ENCODE measurements at regions not wholly inside any gene's neighbourhood (a gene's known extent, or its start where the extent isn't known, plus 50 kb on each side); places are given as distances from the start of the nearest gene placed in this dataset.

- Histone ChIP-seq H3K27ac (ENCODE audit: extremely low read depth, low read depth, low read length) (no peak overlapping the region), H3K36me3 (ENCODE audit: control insufficient read depth in 2 of 2, insufficient read depth in 1 of 2, low read length in 2 of 2) (no peaks in the 10 kb centered on the region), H3K4me1 (ENCODE audit: control insufficient read depth, insufficient read depth, low read length) (no peaks in the 10 kb centered on the region), H3K9me3 (ENCODE audit: control insufficient read depth, insufficient read depth, low read depth, low read length) (no peaks in the 10 kb centered on the region), H3K4me3 (ENCODE audit: low read depth, low read length) (no peak overlapping the region)
- ChIA-PET CTCF (no interaction called here), POLR2A (interaction anchor here (0.6 kb wide), 1 partner anchor 26 kb away, joined by 3 read pairs; no protein-coding TSS in a partner anchor)
- TF ChIP-seq ZXDB (tag by site-specific recombination; IDR thresholded peaks at IDR 0.05): no peak
- TF ChIP-seq ZNF768 (tag by site-specific recombination; IDR thresholded peaks at IDR 0.05): no peak
- TF ChIP-seq, protein P1, sequence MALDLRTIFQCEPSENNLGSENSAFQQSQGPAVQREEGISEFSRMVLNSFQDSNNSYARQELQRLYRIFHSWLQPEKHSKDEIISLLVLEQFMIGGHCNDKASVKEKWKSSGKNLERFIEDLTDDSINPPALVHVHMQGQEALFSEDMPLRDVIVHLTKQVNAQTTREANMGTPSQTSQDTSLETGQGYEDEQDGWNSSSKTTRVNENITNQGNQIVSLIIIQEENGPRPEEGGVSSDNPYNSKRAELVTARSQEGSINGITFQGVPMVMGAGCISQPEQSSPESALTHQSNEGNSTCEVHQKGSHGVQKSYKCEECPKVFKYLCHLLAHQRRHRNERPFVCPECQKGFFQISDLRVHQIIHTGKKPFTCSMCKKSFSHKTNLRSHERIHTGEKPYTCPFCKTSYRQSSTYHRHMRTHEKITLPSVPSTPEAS (tag by site-specific recombination; IDR thresholded peaks at IDR 0.05): no peak
- TF ChIP-seq ZNF791 (tag by site-specific recombination; IDR thresholded peaks at IDR 0.05): no peak
- TF ChIP-seq ZNF214 (tag by site-specific recombination; IDR thresholded peaks at IDR 0.05; ENCODE audit: borderline replicate concordance): no peak
- TF ChIP-seq ZNF792 (tag by site-specific recombination; IDR thresholded peaks at IDR 0.05): no peak
- TF ChIP-seq ZNF654 (tag by site-specific recombination; IDR thresholded peaks at IDR 0.05; ENCODE audit: low read depth): no peak
Observed at GRCh38 chr7:21353388-21353780, 74.5 kb upstream of the SP4 start.

GRCh38 chr7:21354284-21354683 is 73.6 kb upstream of the SP4 start:
- Histone ChIP-seq H3K27ac (ENCODE audit: extremely low read depth, low read depth, low read length) (no peak overlapping the region), H3K36me3 (ENCODE audit: control insufficient read depth in 2 of 2, insufficient read depth in 1 of 2, low read length in 2 of 2) (no peaks in the 10 kb centered on the region), H3K4me3 (ENCODE audit: low read depth, low read length) (no peak overlapping the region), H3K9me3 (ENCODE audit: control insufficient read depth, insufficient read depth, low read depth, low read length) (no peaks in the 10 kb centered on the region), H3K4me1 (ENCODE audit: control insufficient read depth, insufficient read depth, low read length) (0 out of 2 replicates have a peak, but pooled peaks cover 4% of the 10 kb centered on the region)
- CTCF ChIA-PET: interaction anchor here (0.6 kb wide), 1 partner anchor 1606 kb away, joined by 3 read pairs; no protein-coding TSS in a partner anchor
- POLR2A ChIA-PET: no interaction called here
- TF ChIP-seq ZNF404 (tag by site-specific recombination; IDR thresholded peaks at IDR 0.05): no peak
- TF ChIP-seq PRDM6 (tag by site-specific recombination; IDR thresholded peaks at IDR 0.05): no peak
- no peak for TF ChIP-seq ZNF157 (tag by site-specific recombination; IDR thresholded peaks at IDR 0.05)
- no peak for TF ChIP-seq ZNF560 (tag by site-specific recombination; IDR thresholded peaks at IDR 0.05; ENCODE audit: borderline replicate concordance)
- no peak for TF ChIP-seq ZNF521 (tag by site-specific recombination; IDR thresholded peaks at IDR 0.05)
- no peak for TF ChIP-seq ZNF626 (tag by site-specific recombination; IDR thresholded peaks at IDR 0.05)
- TF ChIP-seq ZNF10 (tag by site-specific recombination; IDR thresholded peaks at IDR 0.05): no peak
- TF ChIP-seq ZNF629 (tag by site-specific recombination; IDR thresholded peaks at IDR 0.05): no peak
- TF ChIP-seq, protein P2, sequence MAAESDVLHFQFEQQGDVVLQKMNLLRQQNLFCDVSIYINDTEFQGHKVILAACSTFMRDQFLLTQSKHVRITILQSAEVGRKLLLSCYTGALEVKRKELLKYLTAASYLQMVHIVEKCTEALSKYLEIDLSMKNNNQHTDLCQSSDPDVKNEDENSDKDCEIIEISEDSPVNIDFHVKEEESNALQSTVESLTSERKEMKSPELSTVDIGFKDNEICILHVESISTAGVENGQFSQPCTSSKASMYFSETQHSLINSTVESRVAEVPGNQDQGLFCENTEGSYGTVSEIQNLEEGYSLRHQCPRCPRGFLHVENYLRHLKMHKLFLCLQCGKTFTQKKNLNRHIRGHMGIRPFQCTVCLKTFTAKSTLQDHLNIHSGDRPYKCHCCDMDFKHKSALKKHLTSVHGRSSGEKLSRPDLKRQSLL (tag by site-specific recombination; IDR thresholded peaks at IDR 0.05): no peak
- no peak for TF ChIP-seq ZNF654 (tag by site-specific recombination; IDR thresholded peaks at IDR 0.05; ENCODE audit: low read depth)
- TF ChIP-seq ZNF785 (tag by site-specific recombination; IDR thresholded peaks at IDR 0.05): no peak

DNA sequence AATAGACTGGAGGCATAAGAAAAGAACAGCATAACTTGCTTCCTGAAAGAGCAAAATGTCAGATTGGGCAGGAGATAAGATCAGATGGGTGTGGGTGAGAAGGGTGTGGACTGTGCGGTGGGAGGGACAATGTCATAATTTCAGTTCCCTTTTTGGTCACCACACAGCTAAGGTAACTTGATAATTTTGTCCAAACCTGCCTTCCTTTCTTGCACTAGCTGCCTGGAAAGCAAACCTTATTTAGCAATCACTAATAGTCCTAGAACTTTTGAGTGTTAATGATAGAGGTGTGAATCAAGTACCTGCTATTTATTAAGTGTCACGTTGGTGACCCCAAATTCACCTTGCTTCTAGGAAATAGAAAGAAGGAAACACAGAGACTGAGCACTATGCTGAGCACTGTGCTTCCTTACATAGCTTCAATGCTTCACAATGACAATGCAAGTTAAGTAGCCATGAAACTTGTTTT is 72.4 kb upstream of the SP4 start:
- Histone ChIP-seq H3K27ac (ENCODE audit: extremely low read depth, low read depth, low read length) (no peak overlapping the region), H3K4me1 (ENCODE audit: control insufficient read depth, insufficient read depth, low read length) (0 out of 2 replicates have a peak, but pooled peaks cover 9% of the 10 kb centered on the region), H3K36me3 (ENCODE audit: control insufficient read depth in 2 of 2, insufficient read depth in 1 of 2, low read length in 2 of 2) (no peaks in the 10 kb centered on the region), H3K4me3 (ENCODE audit: low read depth, low read length) (no peak overlapping the region), H3K9me3 (ENCODE audit: control insufficient read depth, insufficient read depth, low read depth, low read length) (no peaks in the 10 kb centered on the region)
- CTCF ChIA-PET: no interaction called here
- POLR2A ChIA-PET: interaction anchor here (0.5 to 1.1 kb wide), 2 partner anchors 10 to 41 kb away, joined by 3 to 5 read pairs; no protein-coding TSS in a partner anchor
- TF ChIP-seq ZBTB7A (tag by site-specific recombination; IDR thresholded peaks at IDR 0.05; ENCODE audit: low read depth) (no peak), TSHZ1 (tag by site-specific recombination; IDR thresholded peaks at IDR 0.05; ENCODE audit: borderline replicate concordance) (no peak), ZNF266 (tag by site-specific recombination; IDR thresholded peaks at IDR 0.05; ENCODE audit: low read depth) (no peak), ZNF416 (tag by site-specific recombination; IDR thresholded peaks at IDR 0.05) (no peak)
- TF ChIP-seq, protein P3, sequence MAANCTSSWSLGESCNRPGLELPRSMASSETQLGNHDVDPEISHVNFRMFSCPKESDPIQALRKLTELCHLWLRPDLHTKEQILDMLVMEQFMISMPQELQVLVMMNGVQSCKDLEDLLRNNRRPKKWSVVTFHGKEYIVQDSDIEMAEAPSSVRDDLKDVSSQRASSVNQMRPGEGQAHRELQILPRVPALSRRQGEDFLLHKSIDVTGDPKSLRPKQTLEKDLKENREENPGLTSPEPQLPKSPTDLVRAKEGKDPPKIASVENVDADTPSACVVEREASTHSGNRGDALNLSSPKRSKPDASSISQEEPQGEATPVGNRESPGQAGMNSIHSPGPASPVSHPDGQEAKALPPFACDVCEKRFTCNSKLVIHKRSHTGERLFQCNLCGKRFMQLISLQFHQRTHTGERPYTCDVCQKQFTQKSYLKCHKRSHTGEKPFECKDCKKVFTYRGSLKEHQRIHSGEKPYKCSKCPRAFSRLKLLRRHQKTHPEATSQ (tag by site-specific recombination; IDR thresholded peaks at IDR 0.05): no peak

Data from HEK293 (cell line).